ENCODE measurements at regions not wholly inside any gene's neighbourhood (a gene's known extent, or its start where the extent isn't known, plus 50 kb on each side); places are given as distances from the start of the nearest gene placed in this dataset.

DNA sequence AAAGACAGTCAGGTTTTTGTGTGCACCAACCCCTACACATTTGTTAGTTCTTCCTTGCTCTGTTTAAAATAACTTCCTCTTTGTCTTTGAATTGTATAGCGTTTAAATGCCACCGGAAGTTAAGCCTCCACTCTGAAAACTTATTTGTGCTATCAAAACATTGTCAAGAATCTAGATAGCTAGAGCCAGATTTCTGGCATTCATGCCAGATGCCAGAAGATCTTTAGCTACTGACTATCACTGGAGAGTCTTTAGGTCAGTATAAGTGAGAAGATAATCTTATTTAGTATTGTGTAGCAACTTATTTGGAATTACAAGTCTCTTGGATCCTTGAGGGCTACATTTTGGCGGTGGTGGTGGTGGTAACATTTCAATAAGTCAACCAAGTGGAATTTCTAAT, 63.4 kb upstream of the ADAM23 start:
- TF ChIP-seq POLR2A (IDR thresholded peaks at IDR 0.05) = no peak
- TF ChIP-seq, protein P1, sequence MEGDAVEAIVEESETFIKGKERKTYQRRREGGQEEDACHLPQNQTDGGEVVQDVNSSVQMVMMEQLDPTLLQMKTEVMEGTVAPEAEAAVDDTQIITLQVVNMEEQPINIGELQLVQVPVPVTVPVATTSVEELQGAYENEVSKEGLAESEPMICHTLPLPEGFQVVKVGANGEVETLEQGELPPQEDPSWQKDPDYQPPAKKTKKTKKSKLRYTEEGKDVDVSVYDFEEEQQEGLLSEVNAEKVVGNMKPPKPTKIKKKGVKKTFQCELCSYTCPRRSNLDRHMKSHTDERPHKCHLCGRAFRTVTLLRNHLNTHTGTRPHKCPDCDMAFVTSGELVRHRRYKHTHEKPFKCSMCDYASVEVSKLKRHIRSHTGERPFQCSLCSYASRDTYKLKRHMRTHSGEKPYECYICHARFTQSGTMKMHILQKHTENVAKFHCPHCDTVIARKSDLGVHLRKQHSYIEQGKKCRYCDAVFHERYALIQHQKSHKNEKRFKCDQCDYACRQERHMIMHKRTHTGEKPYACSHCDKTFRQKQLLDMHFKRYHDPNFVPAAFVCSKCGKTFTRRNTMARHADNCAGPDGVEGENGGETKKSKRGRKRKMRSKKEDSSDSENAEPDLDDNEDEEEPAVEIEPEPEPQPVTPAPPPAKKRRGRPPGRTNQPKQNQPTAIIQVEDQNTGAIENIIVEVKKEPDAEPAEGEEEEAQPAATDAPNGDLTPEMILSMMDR (IDR thresholded peaks at IDR 0.05) = no peak
